ENCODE measurements at regions not wholly inside any gene's neighbourhood (a gene's known extent, or its start where the extent isn't known, plus 50 kb on each side); places are given as distances from the start of the nearest gene placed in this dataset.

- Histone ChIP-seq H3K36me3 (ENCODE audit: insufficient read depth, low read length) (no peaks in the 10 kb centered on the region), H3K27ac (ENCODE audit: low read depth in 1 of 2, low read length in 2 of 2) (no peak overlapping the region), H3K9me3 (ENCODE audit: control insufficient read depth in 1 of 2, insufficient read depth in 1 of 2, low read length in 2 of 2) (peaks cover 0 to 3% of the 10 kb centered on the region in 2 experiments), H3K4me3 (ENCODE audit: low read length) (no peak overlapping the region), H3K27me3 (ENCODE audit: control insufficient read depth in 1 of 2, insufficient read depth in 2 of 2, low read length in 2 of 2) (no peaks in the 10 kb centered on the region), H3K4me1 (ENCODE audit: insufficient read depth, low read length) (no peaks in the 10 kb centered on the region)
- intact Hi-C loops (cut with DNase I, micrococcal nuclease): no loop called here
- ATAC-seq (ENCODE audit: poor library complexity): no peak
- ChIA-PET POLR2A (no interaction called here), CTCF (no interaction called here)
- Mint-ChIP-seq H3K27me3 (no peaks in the 10 kb centered on the region), H3K27ac (no peak overlapping the region), H3K36me3 (ENCODE audit: low read depth) (no peaks in the 10 kb centered on the region), H3K4me3 (no peak overlapping the region), H3K4me1 (ENCODE audit: low read depth) (no peaks in the 10 kb centered on the region), H3K9me3 (no peaks in the 10 kb centered on the region)
- no peak for TF ChIP-seq CTCF (IDR thresholded peaks at IDR 0.05)
- no peak for DNase-seq
These were observed 597.2 kb upstream of the AGTR1 start for GRCh38 chr3:148100476-148100875.

- Histone ChIP-seq H3K27ac (ENCODE audit: low read depth in 1 of 2, low read length in 2 of 2) (no peak overlapping the region), H3K9me3 (ENCODE audit: control insufficient read depth in 1 of 2, insufficient read depth in 1 of 2, low read length in 2 of 2) (peaks cover 0 to 3% of the 10 kb centered on the region in 2 experiments), H3K27me3 (ENCODE audit: control insufficient read depth in 1 of 2, insufficient read depth in 2 of 2, low read length in 2 of 2) (no peaks in the 10 kb centered on the region), H3K36me3 (ENCODE audit: insufficient read depth, low read length) (no peaks in the 10 kb centered on the region), H3K4me3 (ENCODE audit: low read length) (no peak overlapping the region), H3K4me1 (ENCODE audit: insufficient read depth, low read length) (no peaks in the 10 kb centered on the region)
- Mint-ChIP-seq H3K9me3 (no peaks in the 10 kb centered on the region), H3K4me3 (no peak overlapping the region), H3K36me3 (ENCODE audit: low read depth) (no peaks in the 10 kb centered on the region), H3K27me3 (no peaks in the 10 kb centered on the region), H3K27ac (no peak overlapping the region), H3K4me1 (ENCODE audit: low read depth) (no peaks in the 10 kb centered on the region)
- TF ChIP-seq CTCF (IDR thresholded peaks at IDR 0.05): no peak
- intact Hi-C loops (cut with DNase I, micrococcal nuclease): no loop called here
- ATAC-seq (ENCODE audit: poor library complexity) (no peak), DNase-seq (no peak)
- POLR2A ChIA-PET: no interaction called here
- CTCF ChIA-PET: interaction anchor here (1.0 kb wide), 1 partner anchor 27 kb away, joined by 4 read pairs; no protein-coding TSS in a partner anchor
These were observed 596.6 kb upstream of the AGTR1 start for GRCh38 chr3:148101061-148101460.

GRCh38 chr3:148102156-148102555 is 595.5 kb upstream of the AGTR1 start:
- DNase-seq (no peak), ATAC-seq (ENCODE audit: poor library complexity) (no peak)
- Histone ChIP-seq H3K36me3 (ENCODE audit: insufficient read depth, low read length) (no peaks in the 10 kb centered on the region), H3K4me3 (ENCODE audit: low read length) (no peak overlapping the region), H3K27ac (ENCODE audit: low read depth in 1 of 2, low read length in 2 of 2) (no peak overlapping the region), H3K27me3 (ENCODE audit: control insufficient read depth in 1 of 2, insufficient read depth in 2 of 2, low read length in 2 of 2) (no peaks in the 10 kb centered on the region), H3K4me1 (ENCODE audit: insufficient read depth, low read length) (no peaks in the 10 kb centered on the region), H3K9me3 (ENCODE audit: control insufficient read depth in 1 of 2, insufficient read depth in 1 of 2, low read length in 2 of 2) (peaks cover 0 to 3% of the 10 kb centered on the region in 2 experiments)
- CTCF ChIA-PET: interaction anchor here (1.0 kb wide), 1 partner anchor 29 kb away, joined by 4 read pairs; no protein-coding TSS in a partner anchor
- TF ChIP-seq CTCF (IDR thresholded peaks at IDR 0.05): no peak
- H3K4me1 Mint-ChIP-seq (ENCODE audit: low read depth): no peaks in the 10 kb centered on the region
- no peaks in the 10 kb centered on the region for H3K27me3 Mint-ChIP-seq
- H3K9me3 Mint-ChIP-seq: no peaks in the 10 kb centered on the region
- H3K4me3 Mint-ChIP-seq: no peak overlapping the region
- intact Hi-C loops (cut with DNase I, micrococcal nuclease): no loop called here
- POLR2A ChIA-PET: no interaction called here
- H3K36me3 Mint-ChIP-seq (ENCODE audit: low read depth): no peaks in the 10 kb centered on the region
- no peak overlapping the region for H3K27ac Mint-ChIP-seq

All from CD4-positive, alpha-beta T cell (primary cell).